Upper lobe of left lung (tissue), 6 donors: ENCODE measurements at regions not wholly inside any gene's neighbourhood (a gene's known extent, or its start where the extent isn't known, plus 50 kb on each side); places are given as distances from the start of the nearest gene placed in this dataset.

ENCODE experiments used
- ATAC-seq, 2 donors: fragments of 200-7000 bp; cut with Tn5 transposase; one replicate each; pipeline ENCODE4 v1.9.1; 2022; ENCODE audit warnings: mild to moderate bottlenecking in 2 of 2, moderate library complexity in 2 of 2; ENCODE audit not compliant: low FRiP score in 2 of 2
- DNase-seq, 2 donors: peaks; one replicate each; pipeline ENCODE4 v3.0.0-alpha.2; 2019 to 2020
- H3K27ac ChIP-seq, 4 donors: fragments of 200-600 bp; sonication (generic); one replicate each; pipeline ENCODE4 v1.5.1; 2016 to 2019
- H3K27me3 ChIP-seq, 4 donors: fragments of 200-600 bp; sonication (generic); one replicate each; pipeline ENCODE4 v1.5.1; 2017 to 2019
- H3K36me3 ChIP-seq, 4 donors: fragments of 200-600 bp; sonication (generic); one replicate each; pipeline ENCODE4 v1.5.1; 2016 to 2019
- H3K4me1 ChIP-seq, 4 donors: fragments of 200-600 bp; sonication (generic); one replicate each; pipeline ENCODE4 v1.5.1; 2018 to 2019
- H3K4me3 ChIP-seq, 4 donors: fragments of 200-600 bp; sonication (generic); one replicate each; pipeline ENCODE4 v1.5.1; 2017 to 2019; ENCODE audit warnings: mild to moderate bottlenecking in 2 of 4, moderate library complexity in 1 of 4
- H3K9me3 ChIP-seq, 4 donors: fragments of 200-600 bp; sonication (generic); one replicate each; pipeline ENCODE4 v1.5.1; 2018 to 2019
- EP300 ChIP-seq, 4 donors: sonication (generic); formaldehyde crosslinking; IDR thresholded peaks; one replicate each; pipeline ENCODE4 v1.5.1; 2017; ENCODE audit warnings: antibody characterized with exemption in 4 of 4, control low read depth in 2 of 4
- POLR2A ChIP-seq, 4 donors: fragments of 450-650 bp; IDR thresholded peaks; one replicate each; pipeline ENCODE4 v1.5.1; 2016 to 2017; ENCODE audit warnings: antibody characterized with exemption in 4 of 4, mild to moderate bottlenecking in 2 of 4
- POLR2AphosphoS5 ChIP-seq, 2 donors: sonication (generic); formaldehyde crosslinking; IDR thresholded peaks; one replicate each; pipeline ENCODE4 v1.5.1; 2017; ENCODE audit warnings: antibody characterized with exemption in 2 of 2
- WGBS, 2 donors: methylation state at CpG; one replicate each; pipeline ENCODE4 v1.1.5; 2017 to 2018; 5-methylcytosine and 5-hydroxymethylcytosine counted together
- TF ChIP-seq, protein P1 (sequence below), 6 experiments: fragments of 450-650 bp in 4 of 6; fragments of 200-600 bp in 2 of 6; sonication (generic) in 2 of 6; IDR thresholded peaks; one replicate each; pipeline ENCODE4 v1.5.1; 2016 to 2019; ENCODE audit warnings: antibody characterized with exemption in 6 of 6
- donor health status: DM: no; HTN: no; CAD: no; lungs with moderate emphysema.
- donor health status: DM: no; HTN: yes; CAD: no; lungs with severe emphysema.

DNA sequence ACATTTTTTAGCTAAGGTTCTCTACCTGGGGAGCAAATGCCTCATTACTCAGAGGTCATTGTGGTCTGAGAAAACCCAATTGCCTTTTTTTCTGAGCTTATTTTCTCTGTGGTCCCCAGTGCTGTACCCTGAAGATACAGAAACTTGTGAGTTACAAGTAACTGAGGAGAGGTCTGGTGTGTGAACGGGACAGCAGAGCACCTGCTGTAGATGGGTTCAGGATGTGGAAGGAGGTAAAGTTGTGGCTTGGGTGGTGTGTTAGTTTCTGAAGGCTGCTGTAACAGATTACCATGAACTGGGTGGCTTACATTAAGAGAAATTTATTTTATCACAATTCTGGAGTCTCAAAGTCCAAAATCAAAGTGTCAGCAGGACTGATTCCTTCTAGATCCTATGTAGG lies 449.1 kb upstream of the NRP1 start:
- H3K36me3 ChIP-seq: no peaks in the 10 kb centered on the region
- H3K9me3 ChIP-seq: no peaks in the 10 kb centered on the region
- no peak overlapping the region for H3K4me3 ChIP-seq
- ATAC-seq: no peak
- H3K4me1 ChIP-seq: no peaks in the 10 kb centered on the region
- TF ChIP-seq, protein P1, sequence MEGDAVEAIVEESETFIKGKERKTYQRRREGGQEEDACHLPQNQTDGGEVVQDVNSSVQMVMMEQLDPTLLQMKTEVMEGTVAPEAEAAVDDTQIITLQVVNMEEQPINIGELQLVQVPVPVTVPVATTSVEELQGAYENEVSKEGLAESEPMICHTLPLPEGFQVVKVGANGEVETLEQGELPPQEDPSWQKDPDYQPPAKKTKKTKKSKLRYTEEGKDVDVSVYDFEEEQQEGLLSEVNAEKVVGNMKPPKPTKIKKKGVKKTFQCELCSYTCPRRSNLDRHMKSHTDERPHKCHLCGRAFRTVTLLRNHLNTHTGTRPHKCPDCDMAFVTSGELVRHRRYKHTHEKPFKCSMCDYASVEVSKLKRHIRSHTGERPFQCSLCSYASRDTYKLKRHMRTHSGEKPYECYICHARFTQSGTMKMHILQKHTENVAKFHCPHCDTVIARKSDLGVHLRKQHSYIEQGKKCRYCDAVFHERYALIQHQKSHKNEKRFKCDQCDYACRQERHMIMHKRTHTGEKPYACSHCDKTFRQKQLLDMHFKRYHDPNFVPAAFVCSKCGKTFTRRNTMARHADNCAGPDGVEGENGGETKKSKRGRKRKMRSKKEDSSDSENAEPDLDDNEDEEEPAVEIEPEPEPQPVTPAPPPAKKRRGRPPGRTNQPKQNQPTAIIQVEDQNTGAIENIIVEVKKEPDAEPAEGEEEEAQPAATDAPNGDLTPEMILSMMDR (IDR thresholded peaks at IDR 0.05): no peak
- TF ChIP-seq EP300 (IDR thresholded peaks at IDR 0.05) (no peak), POLR2A (IDR thresholded peaks at IDR 0.05) (no peak), POLR2AphosphoS5 (IDR thresholded peaks at IDR 0.05) (no peak)
- WGBS, 2 donors: 85 to 91% methylated on average over 1 of the region's 1 CpG
- DNase-seq: no peak
- H3K27ac ChIP-seq: no peak overlapping the region
- H3K27me3 ChIP-seq: no peaks in the 10 kb centered on the region

DNA sequence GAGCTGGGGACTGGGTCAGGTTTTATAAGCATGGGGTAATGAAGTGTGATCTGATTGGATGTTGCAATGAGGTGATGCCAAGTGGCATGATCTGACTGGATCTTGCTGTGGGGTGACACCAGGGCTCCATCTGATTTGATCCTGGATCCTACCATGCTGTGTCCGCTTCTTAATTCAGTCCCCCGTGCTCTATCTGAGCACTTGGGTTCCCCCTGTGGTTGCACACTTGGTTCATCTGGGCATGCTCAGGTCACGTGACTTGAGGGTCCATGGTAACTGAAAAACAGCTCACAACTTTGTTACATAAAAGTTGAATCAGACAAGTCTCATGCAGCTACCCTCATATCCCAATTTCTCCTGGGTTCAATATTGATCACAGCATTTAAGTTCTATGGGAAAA lies 448.6 kb upstream of the NRP1 start:
- H3K4me1 ChIP-seq: no peaks in the 10 kb centered on the region
- DNase-seq (no peak), ATAC-seq (no peak)
- 92 to 100% methylated on average over 3 of the region's 3 CpGs for WGBS, 2 donors
- H3K27me3 ChIP-seq: no peaks in the 10 kb centered on the region
- H3K9me3 ChIP-seq: no peaks in the 10 kb centered on the region
- H3K36me3 ChIP-seq: no peaks in the 10 kb centered on the region
- H3K4me3 ChIP-seq: no peak overlapping the region
- H3K27ac ChIP-seq: no peak overlapping the region
- TF ChIP-seq EP300 (IDR thresholded peaks at IDR 0.05): no peak
- TF ChIP-seq POLR2AphosphoS5 (IDR thresholded peaks at IDR 0.05): no peak
- TF ChIP-seq, protein P1 (IDR thresholded peaks at IDR 0.05): no peak
- no peak for TF ChIP-seq POLR2A (IDR thresholded peaks at IDR 0.05)

DNA sequence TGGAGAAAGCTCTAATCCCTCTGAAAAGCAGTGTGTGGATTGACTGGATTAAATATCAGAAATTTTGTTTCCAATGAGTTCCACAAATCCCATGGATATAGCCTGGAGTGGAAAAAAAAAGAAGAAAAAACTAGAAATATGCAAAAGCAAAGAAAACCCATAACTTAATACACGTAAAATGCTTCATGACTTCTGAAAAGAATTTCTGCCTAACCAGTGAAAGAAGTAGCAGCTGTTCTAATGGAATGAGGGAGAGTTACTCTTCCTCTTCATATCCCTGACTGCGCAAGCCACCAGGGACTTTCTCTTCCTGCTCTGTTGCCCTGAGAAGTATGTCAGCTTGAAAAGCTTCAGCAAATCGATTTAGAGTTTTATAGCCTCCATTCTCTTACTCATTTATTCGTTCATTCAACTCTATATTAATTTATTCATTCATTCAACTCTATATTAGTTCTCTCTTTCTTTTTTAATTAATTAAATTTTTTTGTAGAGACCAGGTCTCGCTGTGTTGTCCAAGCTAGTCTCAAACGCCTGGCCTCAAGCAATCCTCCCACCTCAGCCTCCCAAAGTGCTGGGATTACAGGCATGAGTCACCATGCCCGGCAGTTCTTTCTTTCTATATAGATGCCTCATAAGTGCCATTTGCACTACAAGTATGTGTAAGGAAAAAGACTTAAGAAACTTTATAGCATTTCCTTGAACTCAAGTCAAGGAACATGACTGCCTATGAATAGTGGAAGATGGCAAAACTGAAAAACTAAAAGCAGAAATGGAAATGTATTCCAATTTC lies 447.3 kb upstream of the NRP1 start:
- no peaks in the 10 kb centered on the region for H3K27me3 ChIP-seq
- no peak overlapping the region for H3K27ac ChIP-seq
- no peaks in the 10 kb centered on the region for H3K36me3 ChIP-seq
- ATAC-seq (no peak), DNase-seq (no peak)
- TF ChIP-seq EP300 (IDR thresholded peaks at IDR 0.05): no peak
- TF ChIP-seq, protein P1 (IDR thresholded peaks at IDR 0.05): no peak
- no peak for TF ChIP-seq POLR2A (IDR thresholded peaks at IDR 0.05)
- TF ChIP-seq POLR2AphosphoS5 (IDR thresholded peaks at IDR 0.05): no peak
- H3K4me1 ChIP-seq: no peaks in the 10 kb centered on the region
- no peaks in the 10 kb centered on the region for H3K9me3 ChIP-seq
- WGBS, 2 donors: 73 to 79% methylated on average over 7 of the region's 7 CpGs
- no peak overlapping the region for H3K4me3 ChIP-seq

DNA sequence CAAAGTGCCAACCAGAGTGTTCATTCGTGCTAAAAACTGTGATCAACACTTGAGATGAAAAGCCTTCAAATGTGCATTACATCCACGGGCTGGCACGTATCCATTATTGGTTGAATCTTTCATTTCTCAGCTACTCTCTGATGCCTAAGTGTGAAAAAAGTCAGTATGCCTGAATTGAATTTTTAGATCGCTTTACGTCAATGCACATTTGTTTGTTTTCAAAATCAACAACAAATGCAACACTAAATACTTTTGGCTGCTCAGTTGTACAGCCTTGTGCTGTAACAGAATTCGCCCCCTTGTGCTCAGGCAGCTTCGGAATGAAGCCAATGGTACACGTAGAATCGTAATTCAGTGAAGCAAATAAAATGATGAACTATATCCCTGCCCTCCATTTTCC lies 446.5 kb upstream of the NRP1 start:
- H3K27me3 ChIP-seq: no peaks in the 10 kb centered on the region
- TF ChIP-seq, protein P1 (IDR thresholded peaks at IDR 0.05): no peak
- TF ChIP-seq POLR2A (IDR thresholded peaks at IDR 0.05) (no peak), POLR2AphosphoS5 (IDR thresholded peaks at IDR 0.05) (no peak), EP300 (IDR thresholded peaks at IDR 0.05) (no peak)
- DNase-seq (no peak), ATAC-seq (no peak)
- H3K36me3 ChIP-seq: no peaks in the 10 kb centered on the region
- 58 to 66% methylated on average over 9 of the region's 9 CpGs for WGBS, 2 donors
- no peaks in the 10 kb centered on the region for H3K9me3 ChIP-seq
- H3K4me1 ChIP-seq: no peaks in the 10 kb centered on the region
- no peak overlapping the region for H3K4me3 ChIP-seq
- H3K27ac ChIP-seq: no peak overlapping the region

DNA sequence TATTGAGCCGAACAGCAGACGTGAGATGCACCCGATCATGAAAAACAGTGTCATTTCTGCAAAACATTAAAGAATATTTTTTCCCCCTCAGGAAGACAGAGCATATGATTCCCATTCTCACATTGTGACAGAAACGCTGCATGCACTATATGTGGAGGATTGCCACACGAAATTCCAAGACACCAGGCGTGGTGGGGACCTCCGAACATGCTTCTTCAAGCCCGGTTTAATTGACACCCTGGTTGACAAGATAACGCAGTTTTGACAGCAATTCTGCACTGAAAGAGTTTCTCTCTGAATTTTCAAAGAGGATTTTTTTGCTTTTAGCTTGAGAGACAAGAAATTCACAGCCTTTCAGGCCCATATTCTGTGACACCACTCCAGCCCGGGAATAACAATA lies 442.8 kb upstream of the NRP1 start:
- Histone ChIP-seq H3K27ac (no peak overlapping the region), H3K27me3 (no peaks in the 10 kb centered on the region), H3K9me3 (no peaks in the 10 kb centered on the region), H3K36me3 (no peaks in the 10 kb centered on the region), H3K4me3 (no peak overlapping the region), H3K4me1 (peaks cover 2 to 10% (median 7%) of the 10 kb centered on the region in 4 donors)
- WGBS, 2 donors: 93 to 94% methylated on average over 10 of the region's 10 CpGs
- TF ChIP-seq, protein P1 (IDR thresholded peaks at IDR 0.05): no peak
- TF ChIP-seq POLR2AphosphoS5 (IDR thresholded peaks at IDR 0.05) (no peak), EP300 (IDR thresholded peaks at IDR 0.05) (no peak), POLR2A (IDR thresholded peaks at IDR 0.05) (no peak)
- DNase-seq: no peak
- no peak for ATAC-seq
